Loucy (cell line): ENCODE measurements at regions not wholly inside any gene's neighbourhood (a gene's known extent, or its start where the extent isn't known, plus 50 kb on each side); places are given as distances from the start of the nearest gene placed in this dataset.

Experiments
- H2AFZ ChIP-seq: fragments of 200-600 bp; sonication (generic); 2 replicates; pipeline ENCODE4 v1.6.0; 2016; ENCODE audit warnings: antibody characterized with exemption, mild to moderate bottlenecking, low read length, moderate library complexity
- H3F3A ChIP-seq: fragments of 200-600 bp; 2 replicates; pipeline ENCODE4 v1.6.0; 2016; ENCODE audit warnings: antibody characterized with exemption, low read depth, mild to moderate bottlenecking
- H3K27me3 ChIP-seq: fragments of 200-600 bp; sonication (generic); 2 replicates; pipeline ENCODE4 v1.6.1; 2014; ENCODE audit warnings: low read length, mild to moderate bottlenecking; ENCODE audit not compliant: insufficient read depth, poor library complexity, severe bottlenecking
- H3K36me3 ChIP-seq: fragments of 200-600 bp; sonication (generic); 2 replicates; pipeline ENCODE4 v1.6.1; 2016; ENCODE audit warnings: low read length; ENCODE audit not compliant: insufficient read depth
- H3K4me1 ChIP-seq: fragments of 200-600 bp; sonication (generic); 2 replicates; pipeline ENCODE4 v1.5.1; 2014; ENCODE audit warnings: low read length, mild to moderate bottlenecking; ENCODE audit not compliant: insufficient read depth, poor library complexity, severe bottlenecking
- H3K4me2 ChIP-seq: fragments of 200-600 bp; sonication (generic); 2 replicates; pipeline ENCODE4 v1.6.0; 2014; ENCODE audit warnings: antibody characterized with exemption, low read length, low read depth, mild to moderate bottlenecking; ENCODE audit not compliant: poor library complexity, severe bottlenecking
- H3K4me3 ChIP-seq: fragments of 200-600 bp; sonication (generic); 2 replicates; pipeline ENCODE4 v1.5.1; 2014; ENCODE audit warnings: low read length, mild to moderate bottlenecking, mixed read lengths; ENCODE audit not compliant: poor library complexity, severe bottlenecking
- H3K79me2 ChIP-seq: fragments of 200-600 bp; sonication (generic); 2 replicates; pipeline ENCODE4 v1.6.1; 2014; ENCODE audit warnings: low read length; ENCODE audit not compliant: insufficient read depth
- H3K9ac ChIP-seq: fragments of 200-600 bp; sonication (generic); 2 replicates; pipeline ENCODE4 v1.6.0; 2014; ENCODE audit warnings: mild to moderate bottlenecking, low read depth, low read length, moderate library complexity; ENCODE audit not compliant: poor library complexity, severe bottlenecking
- H3K9me2 ChIP-seq: fragments of 200-600 bp; sonication (generic); replicated peaks from 2 replicates; pipeline ENCODE4 v1.6.1; 2016; ENCODE audit warnings: low read depth, low read length, mixed read lengths
- H3K9me3 ChIP-seq: fragments of 200-600 bp; sonication (generic); 2 replicates; pipeline ENCODE4 v1.6.1; 2014; ENCODE audit warnings: mild to moderate bottlenecking, antibody characterized with exemption, low read length, low read depth; ENCODE audit not compliant: insufficient read depth
- H4K20me1 ChIP-seq: fragments of 200-600 bp; sonication (generic); 2 replicates; pipeline ENCODE4 v1.6.0; 2014; ENCODE audit warnings: antibody characterized with exemption, low read length, mild to moderate bottlenecking; ENCODE audit not compliant: insufficient read depth, poor library complexity, severe bottlenecking
- EZH2phosphoT487 ChIP-seq: fragments of 200-600 bp; IDR thresholded peaks from 2 replicates; pipeline ENCODE4 v1.6.1; 2018; ENCODE audit warnings: antibody characterized with exemption, mild to moderate bottlenecking, moderate library complexity, borderline replicate concordance
- TF ChIP-seq, protein P1 (sequence below): fragments of 200-600 bp; sonication (generic); conservative IDR thresholded peaks from 2 replicates; pipeline ENCODE4 v1.5.1; 2014; ENCODE audit warnings: mild to moderate bottlenecking, antibody characterized with exemption, low read length

DNA sequence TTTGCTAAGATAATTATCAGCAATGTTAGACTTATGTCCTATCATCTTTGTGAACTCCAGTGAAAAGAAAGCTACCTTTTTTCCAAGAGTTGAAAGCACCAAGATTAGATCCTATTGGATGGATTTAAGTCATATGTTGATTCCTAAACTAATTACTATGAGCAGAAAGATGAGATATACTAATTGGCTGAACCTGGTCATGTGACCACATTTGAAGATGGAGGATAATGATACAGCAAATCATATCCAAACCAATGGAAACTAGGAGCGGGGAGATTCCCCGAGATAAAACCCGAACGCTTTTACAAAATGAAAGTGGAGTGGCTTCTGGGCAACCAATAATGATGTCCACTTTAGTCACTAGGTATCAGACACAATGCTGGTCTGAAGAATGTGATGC lies 1060.2 kb upstream of the EEF2KMT start:
- H3K4me1 ChIP-seq: no peaks in the 10 kb centered on the region
- no peak overlapping the region for H3K9ac ChIP-seq
- no peaks in the 10 kb centered on the region for H3F3A ChIP-seq
- H3K36me3 ChIP-seq: no peaks in the 10 kb centered on the region
- H4K20me1 ChIP-seq: no peaks in the 10 kb centered on the region
- TF ChIP-seq, protein P1, sequence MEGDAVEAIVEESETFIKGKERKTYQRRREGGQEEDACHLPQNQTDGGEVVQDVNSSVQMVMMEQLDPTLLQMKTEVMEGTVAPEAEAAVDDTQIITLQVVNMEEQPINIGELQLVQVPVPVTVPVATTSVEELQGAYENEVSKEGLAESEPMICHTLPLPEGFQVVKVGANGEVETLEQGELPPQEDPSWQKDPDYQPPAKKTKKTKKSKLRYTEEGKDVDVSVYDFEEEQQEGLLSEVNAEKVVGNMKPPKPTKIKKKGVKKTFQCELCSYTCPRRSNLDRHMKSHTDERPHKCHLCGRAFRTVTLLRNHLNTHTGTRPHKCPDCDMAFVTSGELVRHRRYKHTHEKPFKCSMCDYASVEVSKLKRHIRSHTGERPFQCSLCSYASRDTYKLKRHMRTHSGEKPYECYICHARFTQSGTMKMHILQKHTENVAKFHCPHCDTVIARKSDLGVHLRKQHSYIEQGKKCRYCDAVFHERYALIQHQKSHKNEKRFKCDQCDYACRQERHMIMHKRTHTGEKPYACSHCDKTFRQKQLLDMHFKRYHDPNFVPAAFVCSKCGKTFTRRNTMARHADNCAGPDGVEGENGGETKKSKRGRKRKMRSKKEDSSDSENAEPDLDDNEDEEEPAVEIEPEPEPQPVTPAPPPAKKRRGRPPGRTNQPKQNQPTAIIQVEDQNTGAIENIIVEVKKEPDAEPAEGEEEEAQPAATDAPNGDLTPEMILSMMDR: no peak
- TF ChIP-seq EZH2phosphoT487: no peak
- no peaks in the 10 kb centered on the region for H3K9me2 ChIP-seq
- no peak overlapping the region for H3K4me2 ChIP-seq
- H3K27me3 ChIP-seq: no peaks in the 10 kb centered on the region
- no peak overlapping the region for H2AFZ ChIP-seq
- H3K79me2 ChIP-seq: no peaks in the 10 kb centered on the region
- H3K4me3 ChIP-seq: no peak overlapping the region
- H3K9me3 ChIP-seq: no peaks in the 10 kb centered on the region

DNA sequence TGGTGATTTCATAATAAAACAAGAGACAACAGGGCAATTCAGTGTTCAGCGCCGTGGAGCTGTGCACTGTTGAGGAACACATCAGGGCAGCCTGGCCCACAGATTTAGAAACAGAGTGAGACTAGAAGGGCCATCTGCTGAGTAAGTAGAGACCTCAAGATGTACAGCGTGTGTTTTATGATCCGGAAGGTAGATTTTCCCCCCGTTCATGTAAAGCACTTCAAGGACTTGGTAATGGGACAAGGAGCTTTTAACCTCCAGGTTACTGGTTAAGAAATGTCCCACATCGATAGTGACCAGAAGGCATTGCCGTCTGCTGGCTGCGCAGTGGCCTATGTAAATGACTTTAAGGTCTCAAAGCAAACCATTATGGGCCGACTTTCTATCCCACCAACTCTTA lies 1057.7 kb upstream of the EEF2KMT start:
- H3K4me1 ChIP-seq: no peaks in the 10 kb centered on the region
- H3F3A ChIP-seq: no peaks in the 10 kb centered on the region
- no peaks in the 10 kb centered on the region for H3K9me2 ChIP-seq
- H4K20me1 ChIP-seq: no peaks in the 10 kb centered on the region
- H3K4me3 ChIP-seq: no peak overlapping the region
- no peaks in the 10 kb centered on the region for H3K79me2 ChIP-seq
- H3K4me2 ChIP-seq: no peak overlapping the region
- no peaks in the 10 kb centered on the region for H3K27me3 ChIP-seq
- H3K9ac ChIP-seq: no peak overlapping the region
- no peaks in the 10 kb centered on the region for H3K9me3 ChIP-seq
- TF ChIP-seq, protein P1: no peak
- H2AFZ ChIP-seq: no peak overlapping the region
- H3K36me3 ChIP-seq: no peaks in the 10 kb centered on the region

DNA sequence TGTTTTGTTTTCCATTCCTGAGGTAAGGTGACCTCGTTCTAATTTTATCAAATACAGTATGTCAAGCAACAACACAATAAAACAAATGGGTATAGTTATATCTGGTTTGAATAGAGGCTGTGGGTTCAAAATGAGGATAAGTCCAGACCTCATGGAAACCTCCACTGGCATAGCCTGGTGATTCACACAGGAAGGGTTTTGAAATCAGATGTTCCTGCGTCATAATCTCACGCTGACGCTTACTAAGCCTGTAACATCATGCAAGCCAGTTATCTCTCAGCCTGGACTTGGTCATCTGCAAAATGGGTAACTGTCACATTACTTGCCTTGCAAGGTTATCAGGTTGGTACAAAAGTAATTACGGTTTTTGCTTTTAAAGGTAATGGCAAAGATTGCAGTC lies 1056.3 kb upstream of the EEF2KMT start:
- Histone ChIP-seq H3K27me3 (no peaks in the 10 kb centered on the region), H4K20me1 (no peaks in the 10 kb centered on the region), H3K4me2 (no peak overlapping the region), H3F3A (no peaks in the 10 kb centered on the region), H2AFZ (no peak overlapping the region), H3K36me3 (no peaks in the 10 kb centered on the region), H3K9me2 (no peaks in the 10 kb centered on the region), H3K4me1 (no peaks in the 10 kb centered on the region), H3K9me3 (no peaks in the 10 kb centered on the region), H3K4me3 (no peak overlapping the region), H3K79me2 (no peaks in the 10 kb centered on the region), H3K9ac (no peak overlapping the region)
- TF ChIP-seq, protein P1: no peak
- no peak for TF ChIP-seq EZH2phosphoT487
